HEK293 (cell line): ENCODE measurements at regions not wholly inside any gene's neighbourhood (a gene's known extent, or its start where the extent isn't known, plus 50 kb on each side); places are given as distances from the start of the nearest gene placed in this dataset.

Experiments
- BCL6B ChIP-seq: fragments of 450-650 bp; formaldehyde crosslinking; IDR thresholded peaks from 2 replicates; pipeline ENCODE4 v1.5.1; 2017; ENCODE audit warnings: missing biosample characterization, missing genetic modification characterization
- ELK4 ChIP-seq: IDR thresholded peaks from 2 replicates; pipeline ENCODE4 v1.6.1; 2011; ENCODE audit warnings: mild to moderate bottlenecking, low read depth, low read length, borderline replicate concordance
- KLF1 ChIP-seq: fragments of 450-650 bp; formaldehyde crosslinking; IDR thresholded peaks from 2 replicates; pipeline ENCODE4 v1.5.1; 2016; ENCODE audit warnings: missing biosample characterization, missing genetic modification characterization
- REPIN1 ChIP-seq: fragments of 450-650 bp; formaldehyde crosslinking; IDR thresholded peaks from 2 replicates; pipeline ENCODE4 v1.5.1; 2017; ENCODE audit warnings: missing biosample characterization, missing genetic modification characterization, low read depth
- SP7 ChIP-seq: fragments of 450-650 bp; formaldehyde crosslinking; IDR thresholded peaks from 2 replicates; pipeline ENCODE4 v1.5.1; 2016; ENCODE audit warnings: missing biosample characterization, missing genetic modification characterization
- TRIM28 ChIP-seq: IDR thresholded peaks from 2 replicates; pipeline ENCODE4 v1.6.1; 2011; ENCODE audit warnings: low read length, control low read depth, borderline replicate concordance
- WT1 ChIP-seq: fragments of 450-650 bp; formaldehyde crosslinking; IDR thresholded peaks from 2 replicates; pipeline ENCODE4 v1.5.1; 2016; ENCODE audit warnings: missing biosample characterization, missing genetic modification characterization
- YY1 ChIP-seq: fragments of 450-650 bp; formaldehyde crosslinking; IDR thresholded peaks from 2 replicates; pipeline ENCODE4 v1.5.1; 2018; ENCODE audit warnings: missing biosample characterization, missing genetic modification characterization
- YY2 ChIP-seq: fragments of 450-650 bp; formaldehyde crosslinking; IDR thresholded peaks from 2 replicates; pipeline ENCODE4 v1.5.1; 2016; ENCODE audit warnings: missing biosample characterization, missing genetic modification characterization
- ZFP41 ChIP-seq: fragments of 450-650 bp; formaldehyde crosslinking; IDR thresholded peaks from 2 replicates; pipeline ENCODE4 v1.5.1; 2016; ENCODE audit warnings: missing biosample characterization, missing genetic modification characterization, borderline replicate concordance
- ZNF112 ChIP-seq: fragments of 450-650 bp; formaldehyde crosslinking; IDR thresholded peaks from 2 replicates; pipeline ENCODE4 v1.5.0; 2017; ENCODE audit warnings: missing biosample characterization, missing genetic modification characterization
- ZNF16 ChIP-seq: fragments of 450-650 bp; formaldehyde crosslinking; IDR thresholded peaks from 2 replicates; pipeline ENCODE4 v1.5.1; 2016; ENCODE audit warnings: low read depth, missing biosample characterization, missing genetic modification characterization
- ZNF169 ChIP-seq: fragments of 450-650 bp; formaldehyde crosslinking; IDR thresholded peaks from 2 replicates; pipeline ENCODE4 v1.5.1; 2016; ENCODE audit warnings: missing biosample characterization, missing genetic modification characterization
- ZNF19 ChIP-seq: fragments of 450-650 bp; formaldehyde crosslinking; IDR thresholded peaks from 2 replicates; pipeline ENCODE4; 2016; ENCODE audit warnings: missing biosample characterization, missing genetic modification characterization, low read depth
- ZNF221 ChIP-seq: fragments of 450-650 bp; formaldehyde crosslinking; IDR thresholded peaks from 2 replicates; pipeline ENCODE4 v1.5.1; 2017; ENCODE audit warnings: missing biosample characterization, missing genetic modification characterization, borderline replicate concordance
- ZNF280D ChIP-seq: fragments of 450-650 bp; formaldehyde crosslinking; IDR thresholded peaks from 2 replicates; pipeline ENCODE4 v1.5.1; 2016; ENCODE audit warnings: missing biosample characterization, missing genetic modification characterization
- ZNF426 ChIP-seq: fragments of 450-650 bp; formaldehyde crosslinking; IDR thresholded peaks from 2 replicates; pipeline ENCODE4 v1.5.1; 2017; ENCODE audit warnings: missing biosample characterization, missing genetic modification characterization, mild to moderate bottlenecking, inconsistent platforms, moderate library complexity
- ZNF449 ChIP-seq: fragments of 450-650 bp; formaldehyde crosslinking; IDR thresholded peaks from 2 replicates; pipeline ENCODE4 v1.5.1; 2017; ENCODE audit warnings: missing biosample characterization, mild to moderate bottlenecking, missing genetic modification characterization, moderate library complexity
- ZNF555 ChIP-seq: fragments of 450-650 bp; formaldehyde crosslinking; conservative IDR thresholded peaks from 2 replicates; pipeline ENCODE4 v1.5.1; 2017; ENCODE audit warnings: missing biosample characterization, mild to moderate bottlenecking, missing genetic modification characterization, inconsistent platforms
- ZNF629 ChIP-seq: fragments of 450-650 bp; formaldehyde crosslinking; IDR thresholded peaks from 2 replicates; pipeline ENCODE4 v1.5.1; 2017; ENCODE audit warnings: missing biosample characterization, missing genetic modification characterization
- ZNF664 ChIP-seq: fragments of 450-650 bp; formaldehyde crosslinking; IDR thresholded peaks from 2 replicates; pipeline ENCODE4 v1.5.1; 2016; ENCODE audit warnings: missing biosample characterization, missing genetic modification characterization
- TF ChIP-seq, protein P1 (sequence below): fragments of 450-650 bp; formaldehyde crosslinking; IDR thresholded peaks from 2 replicates; pipeline ENCODE4 v1.5.1; 2016; ENCODE audit warnings: missing biosample characterization, missing genetic modification characterization
- TF ChIP-seq, protein P2 (sequence below): fragments of 450-650 bp; formaldehyde crosslinking; IDR thresholded peaks from 2 replicates; pipeline ENCODE4; 2016; ENCODE audit warnings: missing biosample characterization, missing genetic modification characterization
- TF ChIP-seq, protein P3 (sequence below): sonication (generic); formaldehyde crosslinking; IDR thresholded peaks from 2 replicates; pipeline ENCODE4 v1.8.1; 2022; ENCODE audit warnings: mild to moderate bottlenecking, moderate library complexity, missing genetic modification reagents
- TF ChIP-seq, protein P4 (sequence below): fragments of 450-650 bp; formaldehyde crosslinking; IDR thresholded peaks from 2 replicates; pipeline ENCODE4 v1.5.1; 2016; ENCODE audit warnings: missing biosample characterization, missing genetic modification characterization

- TF ChIP-seq, protein P1, sequence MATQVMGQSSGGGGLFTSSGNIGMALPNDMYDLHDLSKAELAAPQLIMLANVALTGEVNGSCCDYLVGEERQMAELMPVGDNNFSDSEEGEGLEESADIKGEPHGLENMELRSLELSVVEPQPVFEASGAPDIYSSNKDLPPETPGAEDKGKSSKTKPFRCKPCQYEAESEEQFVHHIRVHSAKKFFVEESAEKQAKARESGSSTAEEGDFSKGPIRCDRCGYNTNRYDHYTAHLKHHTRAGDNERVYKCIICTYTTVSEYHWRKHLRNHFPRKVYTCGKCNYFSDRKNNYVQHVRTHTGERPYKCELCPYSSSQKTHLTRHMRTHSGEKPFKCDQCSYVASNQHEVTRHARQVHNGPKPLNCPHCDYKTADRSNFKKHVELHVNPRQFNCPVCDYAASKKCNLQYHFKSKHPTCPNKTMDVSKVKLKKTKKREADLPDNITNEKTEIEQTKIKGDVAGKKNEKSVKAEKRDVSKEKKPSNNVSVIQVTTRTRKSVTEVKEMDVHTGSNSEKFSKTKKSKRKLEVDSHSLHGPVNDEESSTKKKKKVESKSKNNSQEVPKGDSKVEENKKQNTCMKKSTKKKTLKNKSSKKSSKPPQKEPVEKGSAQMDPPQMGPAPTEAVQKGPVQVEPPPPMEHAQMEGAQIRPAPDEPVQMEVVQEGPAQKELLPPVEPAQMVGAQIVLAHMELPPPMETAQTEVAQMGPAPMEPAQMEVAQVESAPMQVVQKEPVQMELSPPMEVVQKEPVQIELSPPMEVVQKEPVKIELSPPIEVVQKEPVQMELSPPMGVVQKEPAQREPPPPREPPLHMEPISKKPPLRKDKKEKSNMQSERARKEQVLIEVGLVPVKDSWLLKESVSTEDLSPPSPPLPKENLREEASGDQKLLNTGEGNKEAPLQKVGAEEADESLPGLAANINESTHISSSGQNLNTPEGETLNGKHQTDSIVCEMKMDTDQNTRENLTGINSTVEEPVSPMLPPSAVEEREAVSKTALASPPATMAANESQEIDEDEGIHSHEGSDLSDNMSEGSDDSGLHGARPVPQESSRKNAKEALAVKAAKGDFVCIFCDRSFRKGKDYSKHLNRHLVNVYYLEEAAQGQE, result no peak; the same call in 1 of the 2 replicates
- TF ChIP-seq ZNF426 (tag by site-specific recombination) (no peak), ZNF629 (tag by site-specific recombination) (peak; percentile 70), ZNF112 (tag by site-specific recombination) (no peak), BCL6B (tag by site-specific recombination) (no peak), ZNF280D (tag by site-specific recombination) (no peak), YY2 (tag by site-specific recombination) (no peak), WT1 (tag by site-specific recombination) (no peak; the same call in 1 of the 2 replicates), ELK4 (no peak), REPIN1 (tag by site-specific recombination) (no peak), ZNF169 (no peak), YY1 (tag by site-specific recombination) (peak; percentile 14; the same call in 1 of the 2 replicates), ZNF449 (no peak), ZNF664 (no peak), ZNF16 (tag by site-specific recombination) (no peak), SP7 (tag by site-specific recombination) (peak; percentile 74), ZNF221 (tag by site-specific recombination) (no peak; the same call in 1 of the 2 replicates), ZNF555 (tag by site-specific recombination) (no peak), ZNF19 (no peak), KLF1 (tag by site-specific recombination) (no peak), TRIM28 (peak; percentile 60; the same call in 1 of the 2 replicates), ZFP41 (no peak)
- TF ChIP-seq, protein P2, sequence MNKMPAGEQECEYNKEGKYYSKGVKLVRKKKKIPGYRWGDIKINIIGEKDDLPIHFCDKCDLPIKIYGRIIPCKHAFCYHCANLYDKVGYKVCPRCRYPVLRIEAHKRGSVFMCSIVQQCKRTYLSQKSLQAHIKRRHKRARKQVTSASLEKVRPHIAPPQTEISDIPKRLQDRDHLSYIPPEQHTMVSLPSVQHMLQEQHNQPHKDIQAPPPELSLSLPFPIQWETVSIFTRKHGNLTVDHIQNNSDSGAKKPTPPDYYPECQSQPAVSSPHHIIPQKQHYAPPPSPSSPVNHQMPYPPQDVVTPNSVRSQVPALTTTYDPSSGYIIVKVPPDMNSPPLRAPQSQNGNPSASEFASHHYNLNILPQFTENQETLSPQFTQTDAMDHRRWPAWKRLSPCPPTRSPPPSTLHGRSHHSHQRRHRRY (tag by site-specific recombination), result no peak
- TF ChIP-seq, protein P3, sequence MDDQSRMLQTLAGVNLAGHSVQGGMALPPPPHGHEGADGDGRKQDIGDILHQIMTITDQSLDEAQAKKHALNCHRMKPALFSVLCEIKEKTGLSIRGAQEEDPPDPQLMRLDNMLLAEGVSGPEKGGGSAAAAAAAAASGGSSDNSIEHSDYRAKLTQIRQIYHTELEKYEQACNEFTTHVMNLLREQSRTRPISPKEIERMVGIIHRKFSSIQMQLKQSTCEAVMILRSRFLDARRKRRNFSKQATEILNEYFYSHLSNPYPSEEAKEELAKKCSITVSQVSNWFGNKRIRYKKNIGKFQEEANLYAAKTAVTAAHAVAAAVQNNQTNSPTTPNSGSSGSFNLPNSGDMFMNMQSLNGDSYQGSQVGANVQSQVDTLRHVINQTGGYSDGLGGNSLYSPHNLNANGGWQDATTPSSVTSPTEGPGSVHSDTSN (CRISPR knock-in tag), result no peak
- TF ChIP-seq, protein P4, sequence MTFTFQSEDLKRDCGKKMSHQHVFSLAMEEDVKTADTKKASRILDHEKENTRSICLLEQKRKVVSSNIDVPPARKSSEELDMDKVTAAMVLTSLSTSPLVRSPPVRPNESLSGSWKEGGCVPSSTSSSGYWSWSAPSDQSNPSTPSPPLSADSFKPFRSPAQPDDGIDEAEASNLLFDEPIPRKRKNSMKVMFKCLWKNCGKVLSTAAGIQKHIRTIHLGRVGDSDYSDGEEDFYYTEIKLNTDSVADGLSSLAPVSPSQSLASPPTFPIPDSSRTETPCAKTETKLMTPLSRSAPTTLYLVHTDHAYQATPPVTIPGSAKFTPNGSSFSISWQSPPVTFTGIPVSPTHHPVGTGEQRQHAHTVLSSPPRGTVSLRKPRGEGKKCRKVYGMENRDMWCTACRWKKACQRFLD (tag by site-specific recombination), result no peak
Observed at GRCh38 chr6:27772261-27773001, 139.8 kb downstream of the OR2B2 start (continued).
